WERI-Rb-1 (cell line): ENCODE measurements at regions not wholly inside any gene's neighbourhood (a gene's known extent, or its start where the extent isn't known, plus 50 kb on each side); places are given as distances from the start of the nearest gene placed in this dataset.
"Not testable (repeated sequence)": the region's sequence is repeated elsewhere in the genome, so short reads cannot be mapped to it uniquely, and the experiment has no call there.

Experiments
- DNase-seq: peaks from one replicate; pipeline ENCODE4 v3.0.0-alpha.2; 2020
- H3K27ac ChIP-seq: fragments of 250-450 bp; sonication (Bioruptor Pico); 2 replicates; pipeline ENCODE4 v1.5.1; 2020; ENCODE audit warnings: mild to moderate bottlenecking, moderate library complexity
- H3K27me3 ChIP-seq: fragments of 250-450 bp; sonication (Bioruptor Pico); 2 replicates; pipeline ENCODE4 v1.5.1; 2021; ENCODE audit warnings: mild to moderate bottlenecking, low read depth, moderate library complexity; ENCODE audit not compliant: insufficient read depth, severe bottlenecking
- H3K36me3 ChIP-seq: fragments of 250-450 bp; sonication (Bioruptor Pico); 2 replicates; pipeline ENCODE4 v1.5.1; 2020; ENCODE audit warnings: mild to moderate bottlenecking, moderate library complexity
- H3K4me3 ChIP-seq: 2 replicates; pipeline ENCODE4 v1.5.1; 2011; ENCODE audit warnings: low read depth, mild to moderate bottlenecking, control low read depth, low read length
- H3K9me3 ChIP-seq: fragments of 250-450 bp; sonication (Bioruptor Pico); 2 replicates; pipeline ENCODE4 v1.5.1; 2021; ENCODE audit warnings: mild to moderate bottlenecking, moderate library complexity; ENCODE audit not compliant: severe bottlenecking
- CTCF ChIP-seq: IDR thresholded peaks from 2 replicates; pipeline ENCODE4 v1.5.1; 2011; ENCODE audit warnings: low read depth, mild to moderate bottlenecking, control low read depth, inconsistent platforms, low read length

- peaks cover 8% of the 10 kb centered on the region for H3K27me3 ChIP-seq
- H3K36me3 ChIP-seq: no peaks in the 10 kb centered on the region
- peak; percentile 37 for DNase-seq
- no peaks in the 10 kb centered on the region for H3K9me3 ChIP-seq
- H3K4me3 ChIP-seq: no peak overlapping the region
- H3K27ac ChIP-seq: no peak overlapping the region
- peak; percentile 86 for TF ChIP-seq CTCF
These were observed 282.4 kb downstream of the ABCC12 start for GRCh38 chr16:47873434-47873833.

GRCh38 chr16:47872225-47872624 lies 283.6 kb downstream of the ABCC12 start:
- no peak for TF ChIP-seq CTCF

GRCh38 chr16:47866423-47866822 lies 289.4 kb downstream of the ABCC12 start:
- Histone ChIP-seq H3K27me3 (no peaks in the 10 kb centered on the region), H3K27ac (no peak overlapping the region), H3K36me3 (no peaks in the 10 kb centered on the region), H3K4me3 (no peak overlapping the region), H3K9me3 (no peaks in the 10 kb centered on the region)
- no peak for TF ChIP-seq CTCF
- no peak for DNase-seq

More at GRCh38 chr16:47872225-47872624, 283.6 kb downstream of the ABCC12 start:
- Histone ChIP-seq H3K27me3 (peaks cover 7% of the 10 kb centered on the region), H3K9me3 (no peaks in the 10 kb centered on the region), H3K4me3 (no peak overlapping the region), H3K27ac (no peak overlapping the region), H3K36me3 (no peaks in the 10 kb centered on the region)
- DNase-seq: no peak

- Histone ChIP-seq H3K36me3 (no peaks in the 10 kb centered on the region), H3K27me3 (no peaks in the 10 kb centered on the region), H3K4me3 (no peak overlapping the region), H3K9me3 (no peaks in the 10 kb centered on the region), H3K27ac (no peak overlapping the region)
- DNase-seq: no peak
- TF ChIP-seq CTCF: no peak
These were observed 290.4 kb downstream of the ABCC12 start for GRCh38 chr16:47865337-47865855.

- H3K27ac ChIP-seq: not testable (repeated sequence)
These were observed 291.5 kb downstream of the ABCC12 start for GRCh38 chr16:47864262-47864661.

GRCh38 chr16:47861999-47862398 lies 293.8 kb downstream of the ABCC12 start:
- no peak overlapping the region for H3K27ac ChIP-seq
- H3K36me3 ChIP-seq: no peaks in the 10 kb centered on the region
- TF ChIP-seq CTCF: no peak
- H3K4me3 ChIP-seq: no peak overlapping the region
- no peaks in the 10 kb centered on the region for H3K27me3 ChIP-seq
- H3K9me3 ChIP-seq: no peaks in the 10 kb centered on the region
- no peak for DNase-seq

More at GRCh38 chr16:47864262-47864661, 291.5 kb downstream of the ABCC12 start:
- not testable (repeated sequence) for H3K4me3 ChIP-seq, DNase-seq, H3K9me3 ChIP-seq, H3K36me3 ChIP-seq, H3K27me3 ChIP-seq
